DMS153 (cell line): ENCODE measurements at regions not wholly inside any gene's neighbourhood (a gene's known extent, or its start where the extent isn't known, plus 50 kb on each side); places are given as distances from the start of the nearest gene placed in this dataset.

Source experiments
- DNase-seq: peaks from one replicate; lab custom pipeline; 2025; lab: John Stamatoyannopoulos, UW

- no peak for DNase-seq
Observed at GRCh38 chr22:48055827-48056226, 1293.4 kb downstream of the TBC1D22A start.

GRCh38 chr22:48055185-48055584 lies 1292.7 kb downstream of the TBC1D22A start:
- no peak for DNase-seq

- DNase-seq, result no peak
Observed at GRCh38 chr22:48054596-48054995, 1292.1 kb downstream of the TBC1D22A start.

DNA sequence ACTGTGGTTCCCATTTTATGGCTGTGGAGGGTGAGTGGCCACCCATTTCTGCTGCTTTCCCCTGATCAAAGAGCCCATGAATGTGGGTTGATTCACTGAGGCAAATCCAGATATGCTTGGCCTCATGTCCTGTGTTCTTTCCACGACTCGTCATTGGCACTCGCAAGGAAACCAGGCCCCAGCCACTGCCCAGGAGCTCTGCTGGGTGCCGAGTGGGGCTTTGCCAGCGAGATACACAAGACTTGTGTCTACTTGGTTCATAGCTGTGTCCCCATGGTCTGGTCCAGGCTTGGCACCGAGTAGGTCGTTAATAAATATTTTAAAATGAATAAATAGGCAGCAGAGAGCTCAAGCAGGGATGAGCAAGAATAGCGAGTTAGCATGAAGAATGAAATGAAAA lies 1291.5 kb downstream of the TBC1D22A start:
- DNase-seq, result no peak

GRCh38 chr22:48053486-48053885 lies 1291.0 kb downstream of the TBC1D22A start:
- DNase-seq, result no peak

- DNase-seq, result no peak
Observed at GRCh38 chr22:48052621-48052890, 1290.1 kb downstream of the TBC1D22A start.

DNA sequence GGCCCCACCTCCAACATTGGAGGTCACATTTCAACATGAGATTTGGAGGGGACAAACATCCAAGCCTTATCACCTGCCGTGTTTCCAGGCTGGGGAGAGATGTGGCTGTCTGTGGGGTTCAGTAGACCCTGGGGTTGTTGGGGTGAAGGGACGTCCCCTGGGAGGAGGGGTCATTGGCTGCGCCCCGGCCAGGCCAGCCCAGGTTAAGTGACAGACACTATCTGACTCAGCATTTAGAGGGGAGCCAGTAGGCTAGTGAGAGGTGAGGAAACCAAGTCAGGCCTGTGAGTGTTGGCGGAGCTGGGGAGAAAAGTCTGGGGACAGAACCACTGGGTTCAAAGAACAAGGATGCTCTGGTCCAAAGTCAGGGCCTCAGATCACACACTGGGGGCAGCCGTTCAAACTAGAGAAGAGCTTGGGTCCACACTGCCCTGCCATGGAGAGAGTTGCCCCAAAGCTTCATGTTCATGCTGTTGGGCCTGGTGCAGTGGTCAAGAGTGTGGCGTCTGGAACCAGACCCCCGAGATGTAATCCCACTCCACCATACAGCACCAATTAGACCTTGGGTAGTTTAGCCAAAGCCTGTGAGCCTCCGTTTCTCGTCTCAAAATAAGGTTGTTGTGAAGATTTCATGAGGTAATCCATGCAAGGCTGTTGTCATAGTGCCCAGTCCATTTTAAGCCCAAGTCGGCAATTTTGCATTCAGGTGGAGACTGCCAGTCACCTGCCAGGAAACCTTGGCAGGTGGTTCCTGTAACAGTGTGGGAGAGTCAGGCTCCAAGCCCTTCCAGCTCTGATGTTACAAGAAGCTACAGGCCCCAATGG lies 1289.6 kb downstream of the TBC1D22A start:
- DNase-seq, result no peak

- no peak for DNase-seq
Observed at GRCh38 chr22:48050836-48051235, 1288.4 kb downstream of the TBC1D22A start.

DNA sequence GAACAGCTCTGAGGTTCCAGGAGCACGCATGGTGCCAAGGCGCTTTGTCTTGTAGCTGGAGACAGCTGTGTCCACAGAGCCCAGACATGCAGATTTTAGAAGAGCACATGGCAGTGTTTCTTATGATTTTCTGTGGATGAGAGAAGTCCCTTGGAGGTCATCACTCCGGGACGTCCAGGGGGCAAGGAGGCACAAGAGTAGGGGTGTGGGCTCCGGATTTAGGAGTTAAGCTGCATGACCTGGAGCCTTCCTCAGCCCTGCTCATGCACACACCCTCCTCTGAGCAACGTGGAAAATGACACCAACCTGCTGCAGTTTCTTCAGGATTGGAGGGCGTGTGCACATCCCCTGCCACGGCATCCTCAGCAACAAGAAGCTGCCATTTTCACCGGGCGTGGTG lies 1286.7 kb downstream of the TBC1D22A start:
- DNase-seq, result no peak

DNA sequence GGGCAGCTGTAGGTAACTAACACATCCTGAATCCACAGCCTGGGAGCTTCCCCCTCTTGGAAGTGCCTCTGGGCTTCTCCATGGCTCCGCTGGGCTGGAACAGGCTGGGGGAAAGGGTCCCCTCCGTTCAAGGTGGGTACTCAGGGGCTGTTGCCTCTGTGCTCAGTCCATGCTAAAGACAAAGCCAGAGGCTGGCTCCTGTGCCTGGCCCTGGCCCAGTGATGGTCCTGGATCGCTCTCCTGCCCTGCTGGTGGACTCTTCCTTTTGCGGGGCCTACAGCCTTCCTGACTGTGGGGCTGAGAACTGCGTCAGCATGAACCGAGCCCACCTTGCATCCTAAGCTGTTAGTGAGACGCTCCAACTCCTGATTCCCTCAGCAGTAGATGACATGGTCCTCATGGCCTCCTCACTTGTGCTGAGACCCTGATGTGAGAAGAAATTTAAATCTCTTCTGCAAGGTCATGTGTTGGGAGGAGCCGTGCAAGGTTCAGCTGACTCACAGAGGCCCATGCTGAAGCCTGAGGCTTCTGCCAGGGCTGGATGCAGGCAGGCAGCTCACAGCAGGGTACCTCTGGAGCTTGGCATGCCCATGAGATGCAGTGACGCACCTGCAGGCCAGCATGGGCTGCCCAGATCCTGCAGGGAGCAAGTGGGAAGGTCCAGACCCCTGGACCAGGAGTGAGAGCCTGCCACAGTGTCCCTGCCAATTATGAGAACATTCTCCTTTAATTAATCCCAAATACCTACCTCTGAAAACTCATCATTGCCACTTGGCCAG lies 1285.5 kb downstream of the TBC1D22A start:
- DNase-seq, result no peak

- DNase-seq, result no peak
Observed at GRCh38 chr22:48045369-48045768, 1282.9 kb downstream of the TBC1D22A start.

DNA sequence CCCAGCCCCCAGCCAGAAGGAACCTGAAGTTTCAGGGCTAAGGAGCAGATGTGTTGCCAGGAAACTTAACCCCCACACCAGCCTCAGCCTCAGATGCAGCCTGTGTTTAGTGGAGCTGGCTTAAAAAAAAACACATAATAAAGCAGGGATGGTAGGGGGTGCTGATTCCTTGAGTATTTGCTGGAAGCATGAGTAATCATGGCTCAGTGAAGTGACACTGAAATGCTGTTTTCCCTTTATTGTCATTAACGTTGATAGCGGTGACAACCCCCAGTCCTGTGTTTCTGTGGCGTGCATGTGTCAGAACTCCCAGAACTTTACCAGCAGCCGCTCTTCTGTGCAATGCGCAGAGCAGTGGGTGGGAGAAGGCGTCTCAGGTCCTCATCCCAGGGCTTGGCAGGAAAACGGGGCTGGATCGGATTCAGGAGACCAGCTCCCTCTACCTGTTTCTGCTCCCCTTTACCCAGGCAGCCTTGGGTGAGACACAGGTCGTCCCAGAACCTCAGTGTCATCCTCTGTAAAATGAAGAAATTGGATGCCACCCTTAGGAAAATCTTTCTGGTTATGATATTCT lies 1282.1 kb downstream of the TBC1D22A start:
- no peak for DNase-seq

GRCh38 chr22:48043581-48043980 lies 1281.1 kb downstream of the TBC1D22A start:
- no peak for DNase-seq

- no peak for DNase-seq
Observed at GRCh38 chr22:48042621-48043395, 1280.4 kb downstream of the TBC1D22A start.

DNA sequence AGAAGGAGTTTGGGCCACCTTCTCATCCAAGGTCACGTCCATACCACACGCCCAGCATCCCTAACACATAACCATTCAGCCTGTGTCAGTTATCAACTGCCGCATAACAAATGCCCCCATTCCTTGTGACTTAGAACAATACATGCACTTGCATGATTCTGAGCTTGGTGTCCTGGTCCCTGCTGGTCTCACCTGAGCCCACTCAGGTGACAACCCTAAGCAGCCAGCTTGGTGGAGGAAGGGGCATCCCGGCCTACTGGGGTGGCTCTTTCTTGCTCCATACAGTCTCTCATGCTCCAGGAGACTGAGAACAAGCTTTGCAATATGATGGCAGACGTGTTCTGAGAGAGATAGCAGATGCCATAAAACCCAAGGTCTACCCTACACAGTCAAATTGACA lies 1276.9 kb downstream of the TBC1D22A start:
- no peak for DNase-seq

DNA sequence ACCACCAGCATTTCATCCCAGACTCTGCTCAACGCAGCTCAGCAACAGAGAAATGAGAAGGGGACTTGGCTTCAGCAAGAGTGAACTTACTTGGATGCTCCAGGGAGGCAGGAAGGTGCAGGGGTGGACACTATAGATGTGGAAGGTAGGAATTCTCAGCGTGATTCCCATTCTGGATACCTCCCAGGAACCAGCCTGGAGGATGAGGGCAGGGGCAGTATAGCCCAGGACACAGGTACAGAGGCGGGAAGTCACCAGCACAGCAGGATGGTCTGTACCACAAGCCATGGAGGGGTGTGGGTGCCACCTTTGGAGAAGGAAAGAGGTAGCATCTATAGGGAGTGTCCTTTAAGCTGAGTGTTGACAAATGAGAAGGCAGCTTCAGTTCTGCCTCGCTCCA lies 1275.2 kb downstream of the TBC1D22A start:
- DNase-seq, result peak; percentile 12

DNA sequence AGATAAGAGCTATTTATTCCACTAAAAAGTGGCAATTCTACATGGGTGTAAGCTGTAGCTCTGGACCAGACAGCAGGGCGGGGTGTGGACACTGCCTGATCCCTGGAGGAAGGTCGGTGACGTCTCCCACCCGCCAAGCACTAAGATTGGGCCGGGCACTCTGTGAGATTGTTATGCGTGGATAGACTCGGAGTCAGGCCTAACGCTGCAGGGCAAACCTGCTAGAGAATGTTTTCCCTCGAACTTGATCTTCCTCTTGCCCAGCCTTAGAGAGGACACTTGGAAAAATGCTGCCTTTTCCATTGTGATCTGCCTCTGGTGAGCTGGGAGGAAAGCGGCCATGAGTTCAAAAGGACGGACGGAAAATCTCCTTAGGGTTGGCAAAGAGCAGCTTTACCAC lies 1273.4 kb downstream of the TBC1D22A start:
- DNase-seq, result no peak

DNA sequence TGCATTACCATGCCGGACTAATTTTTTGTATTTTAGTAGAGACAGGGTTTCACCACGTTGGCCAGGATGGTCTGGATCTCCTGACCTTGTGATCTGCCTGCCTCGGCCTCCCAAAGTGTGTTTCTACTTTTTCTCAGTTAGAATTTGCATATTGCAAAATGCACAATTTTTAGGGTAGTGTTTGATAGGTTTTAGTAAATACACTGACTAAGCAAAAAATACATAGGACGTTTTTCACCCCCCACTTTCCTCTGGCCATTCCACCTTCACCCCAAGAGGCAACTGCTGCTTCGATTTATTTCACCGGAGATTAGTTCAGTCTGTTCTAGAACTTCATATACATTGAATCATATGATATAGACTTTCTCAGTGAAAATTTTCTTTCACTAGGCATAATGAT lies 1269.1 kb downstream of the TBC1D22A start:
- no peak for DNase-seq

DNA sequence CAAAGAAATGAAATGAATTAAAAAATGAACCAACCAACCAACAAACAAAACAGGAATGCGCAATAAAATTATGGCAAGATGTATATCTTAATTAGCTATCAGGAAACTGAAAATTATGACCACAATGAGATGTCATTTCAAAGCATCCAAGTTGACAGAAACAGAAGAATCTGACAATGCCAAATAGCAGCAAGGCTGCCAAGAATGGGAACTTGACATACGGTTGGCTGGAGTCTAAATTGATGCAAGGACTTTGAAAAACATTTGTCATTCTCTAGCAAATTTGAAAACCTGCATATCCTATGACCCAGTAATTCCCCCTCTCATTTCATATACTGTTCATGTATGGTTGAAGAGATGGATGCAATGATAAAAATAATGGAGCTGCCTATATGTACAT lies 1262.6 kb downstream of the TBC1D22A start:
- DNase-seq, result no peak

GRCh38 chr22:48021991-48022401 lies 1259.5 kb downstream of the TBC1D22A start:
- DNase-seq, result no peak

GRCh38 chr22:48018346-48018745 lies 1255.9 kb downstream of the TBC1D22A start:
- DNase-seq, result no peak

- DNase-seq, result no peak
Observed at GRCh38 chr22:48015701-48016100, 1253.3 kb downstream of the TBC1D22A start.
